Mesendoderm (in vitro differentiated cells): ENCODE measurements at regions not wholly inside any gene's neighbourhood (a gene's known extent, or its start where the extent isn't known, plus 50 kb on each side); places are given as distances from the start of the nearest gene placed in this dataset.

ENCODE experiments used
- DNase-seq: peaks from one replicate; pipeline ENCODE4 v3.0.0; 2013
- H2AK5ac ChIP-seq: 2 replicates; pipeline ENCODE4 v1.6.1; 2013; ENCODE audit warnings: low read length, inconsistent platforms
- H2BK120ac ChIP-seq: 2 replicates; pipeline ENCODE4 v1.6.1; 2013; ENCODE audit warnings: low read depth, mild to moderate bottlenecking, low read length, moderate library complexity, mixed read lengths
- H2BK15ac ChIP-seq: replicated peaks from 2 replicates; pipeline ENCODE4 v1.6.1; 2013; ENCODE audit warnings: low read depth, mild to moderate bottlenecking, moderate library complexity
- H2BK5ac ChIP-seq: 2 replicates; pipeline ENCODE4 v1.6.1; 2013; ENCODE audit warnings: low read length, inconsistent platforms
- H3K18ac ChIP-seq: 2 replicates; pipeline ENCODE4 v1.6.1; 2013; ENCODE audit warnings: mild to moderate bottlenecking, low read length, mixed read lengths
- H3K23ac ChIP-seq: one replicate; pipeline ENCODE4 v1.6.1; 2013; ENCODE audit warnings: low read length
- H3K27ac ChIP-seq: 2 replicates; pipeline ENCODE4 v1.5.1; 2013; ENCODE audit warnings: low read depth, mild to moderate bottlenecking, inconsistent platforms, low read length, moderate library complexity
- H3K27me3 ChIP-seq: 2 replicates; pipeline ENCODE4 v1.6.1; 2013; ENCODE audit warnings: low read length, control low read depth, mild to moderate bottlenecking, inconsistent platforms; ENCODE audit not compliant: insufficient read depth, poor library complexity
- H3K36me3 ChIP-seq: 2 replicates; pipeline ENCODE4 v1.6.1; 2013; ENCODE audit warnings: low read length, inconsistent platforms; ENCODE audit not compliant: control insufficient read depth, insufficient read depth
- H3K4ac ChIP-seq: one replicate; pipeline ENCODE4 v1.6.1; 2013; ENCODE audit warnings: low read depth, mild to moderate bottlenecking, low read length, moderate library complexity
- H3K4me1 ChIP-seq: 2 replicates; pipeline ENCODE4 v1.6.1; 2013; ENCODE audit warnings: low read depth, low read length, inconsistent platforms; ENCODE audit not compliant: control insufficient read depth
- H3K4me2 ChIP-seq: 2 replicates; pipeline ENCODE4 v1.6.1; 2013; ENCODE audit warnings: low read length
- H3K4me3 ChIP-seq: 2 replicates; pipeline ENCODE4 v1.5.1; 2013; ENCODE audit warnings: mild to moderate bottlenecking, low read length
- H3K56ac ChIP-seq: one replicate; pipeline ENCODE4 v1.6.1; 2013; ENCODE audit warnings: low read length
- H3K79me1 ChIP-seq: 2 replicates; pipeline ENCODE4 v1.6.1; 2013; ENCODE audit warnings: low read length, inconsistent platforms
- H3K79me2 ChIP-seq: 2 replicates; pipeline ENCODE4 v1.6.1; 2013; ENCODE audit warnings: mild to moderate bottlenecking, low read length; ENCODE audit not compliant: control insufficient read depth, insufficient read depth
- H3K9ac ChIP-seq: 2 replicates; pipeline ENCODE4 v1.6.1; 2013; ENCODE audit warnings: low read length, inconsistent platforms
- H4K5ac ChIP-seq: one replicate; pipeline ENCODE4 v1.6.1; 2013; ENCODE audit warnings: low read length
- H4K8ac ChIP-seq: one replicate; pipeline ENCODE4 v1.6.1; 2013; ENCODE audit warnings: low read depth, mild to moderate bottlenecking, control low read depth, low read length, moderate library complexity
- WGBS: extraction: QIAGEN DNeasy Blood & Tissue Kit; methylation state at CpG from one replicate; pipeline ENCODE4 v1.1.7; 2013; ENCODE audit warnings: low lambda C conversion rate, missing lambda C conversion rate; ENCODE audit not compliant: insufficient coverage; ENCODE audit errors: extremely low coverage; 5-methylcytosine and 5-hydroxymethylcytosine counted together

DNA sequence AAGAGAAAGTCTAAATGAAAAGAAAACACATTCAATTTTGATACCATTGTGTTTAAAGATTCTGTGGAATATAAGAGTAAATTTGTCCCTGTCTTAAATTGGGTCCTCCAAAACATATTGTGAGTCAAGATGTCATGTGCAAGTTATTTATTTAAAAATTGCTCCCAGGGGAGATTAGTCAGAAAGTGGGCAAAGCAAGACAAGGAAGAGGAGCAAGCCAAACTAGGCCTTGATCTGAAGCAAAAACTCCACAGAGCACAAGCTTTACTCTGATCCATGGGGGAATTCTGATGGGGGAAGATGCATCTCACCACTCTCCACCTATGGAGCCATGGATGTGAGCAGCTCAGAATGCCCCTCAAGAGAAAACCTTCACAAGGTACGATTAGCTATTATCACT is 342.8 kb upstream of the IL12A start:
- Histone ChIP-seq H2BK5ac (no peak overlapping the region), H3K18ac (no peak overlapping the region), H3K27me3 (no peaks in the 10 kb centered on the region), H4K5ac (no peak overlapping the region), H3K56ac (no peak overlapping the region), H3K4ac (no peak overlapping the region), H3K36me3 (no peaks in the 10 kb centered on the region), H3K4me2 (no peak overlapping the region), H4K8ac (no peak overlapping the region), H3K23ac (no peak overlapping the region), H2BK120ac (no peak overlapping the region), H2BK15ac (no peak overlapping the region), H3K79me1 (no peaks in the 10 kb centered on the region), H3K4me1 (peaks cover 2% of the 10 kb centered on the region), H3K79me2 (no peaks in the 10 kb centered on the region), H3K9ac (no peak overlapping the region), H2AK5ac (no peak overlapping the region), H3K4me3 (no peak overlapping the region), H3K27ac (no peak overlapping the region)
- no CpG with 5 or more reads among the region's 1 CpG for WGBS
- no peak for DNase-seq

DNA sequence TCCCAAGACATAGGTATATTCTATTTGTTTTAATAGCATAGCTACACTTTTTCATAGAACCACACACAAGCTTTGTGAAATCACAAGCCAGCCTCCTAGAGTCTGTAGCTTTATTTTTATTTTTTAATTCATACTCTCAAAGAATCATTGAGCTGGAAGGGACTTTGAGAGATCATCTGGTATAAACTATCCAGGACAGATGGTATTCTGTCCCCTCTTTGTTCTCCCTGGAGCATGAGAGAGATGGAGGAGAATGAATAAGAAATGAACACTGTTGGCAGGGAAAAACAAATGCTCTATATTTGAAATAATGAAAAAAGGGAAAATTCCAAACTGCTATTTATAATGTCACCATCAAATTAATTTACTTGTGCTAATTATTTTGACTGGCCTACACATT is 338.7 kb upstream of the IL12A start:
- Histone ChIP-seq H2BK15ac (no peak overlapping the region), H3K4me2 (no peak overlapping the region), H2AK5ac (no peak overlapping the region), H3K27ac (no peak overlapping the region), H3K79me2 (no peaks in the 10 kb centered on the region), H3K79me1 (no peaks in the 10 kb centered on the region), H4K8ac (no peak overlapping the region), H3K4me3 (no peak overlapping the region), H3K18ac (no peak overlapping the region), H2BK120ac (no peak overlapping the region), H3K56ac (no peak overlapping the region), H3K23ac (no peak overlapping the region), H2BK5ac (no peak overlapping the region), H3K4me1 (peaks cover 2% of the 10 kb centered on the region), H3K4ac (no peak overlapping the region), H3K9ac (no peak overlapping the region), H3K27me3 (no peaks in the 10 kb centered on the region), H3K36me3 (no peaks in the 10 kb centered on the region), H4K5ac (no peak overlapping the region)
- no peak for DNase-seq

DNA sequence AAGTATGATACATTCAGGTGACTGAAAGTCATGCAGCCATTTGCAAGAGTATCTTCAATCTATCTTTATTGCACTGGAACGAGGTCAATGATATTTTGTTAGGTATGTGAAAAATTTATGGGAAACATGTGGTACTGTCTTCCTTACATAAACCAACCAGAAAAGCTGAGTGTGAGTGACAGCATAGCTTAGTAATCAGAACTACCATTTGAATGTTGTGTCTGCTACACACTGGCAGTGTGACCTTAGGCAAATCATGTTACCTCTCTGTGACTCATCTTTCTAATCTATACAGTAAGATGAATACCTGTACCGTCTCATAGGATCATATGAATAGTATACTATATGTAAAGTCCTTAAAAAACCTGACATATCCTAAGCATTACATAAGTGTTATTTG is 337.9 kb upstream of the IL12A start:
- Histone ChIP-seq H3K4ac (no peak overlapping the region), H4K8ac (no peak overlapping the region), H2BK15ac (no peak overlapping the region), H3K56ac (no peak overlapping the region), H4K5ac (no peak overlapping the region), H2BK120ac (no peak overlapping the region), H3K27me3 (no peaks in the 10 kb centered on the region), H3K4me3 (no peak overlapping the region), H3K79me2 (no peaks in the 10 kb centered on the region), H3K4me1 (no peaks in the 10 kb centered on the region), H3K4me2 (no peak overlapping the region), H3K18ac (no peak overlapping the region), H3K23ac (no peak overlapping the region), H2BK5ac (no peak overlapping the region), H3K36me3 (no peaks in the 10 kb centered on the region), H3K9ac (no peak overlapping the region), H3K27ac (no peak overlapping the region), H3K79me1 (no peaks in the 10 kb centered on the region), H2AK5ac (no peak overlapping the region)
- no CpG with 5 or more reads among the region's 2 CpGs for WGBS
- no peak for DNase-seq

DNA sequence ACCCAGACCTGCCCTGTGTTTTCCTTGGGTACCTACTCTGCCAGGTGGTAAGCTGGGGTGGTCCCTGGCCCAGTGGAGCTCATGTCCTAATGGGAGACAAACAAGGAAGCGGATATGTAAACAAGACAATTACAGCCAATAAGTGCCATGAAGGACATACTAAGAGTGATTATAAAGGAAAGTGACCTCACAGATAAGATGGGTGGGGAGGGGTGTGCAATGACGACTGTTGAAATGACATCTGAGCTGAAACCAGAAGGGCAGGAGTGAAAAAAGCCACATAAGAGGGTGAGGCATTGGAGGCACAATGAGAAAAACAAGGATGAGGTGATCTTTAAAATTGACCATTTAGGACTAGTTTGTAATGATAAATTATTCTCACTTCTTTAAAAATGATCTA is 336.2 kb upstream of the IL12A start:
- Histone ChIP-seq H4K8ac (no peak overlapping the region), H2BK5ac (no peak overlapping the region), H4K5ac (no peak overlapping the region), H3K79me2 (no peaks in the 10 kb centered on the region), H3K79me1 (no peaks in the 10 kb centered on the region), H3K36me3 (no peaks in the 10 kb centered on the region), H2BK15ac (no peak overlapping the region), H3K27me3 (no peaks in the 10 kb centered on the region), H3K9ac (no peak overlapping the region), H3K56ac (no peak overlapping the region), H3K4me1 (no peaks in the 10 kb centered on the region), H3K27ac (no peak overlapping the region), H3K4ac (no peak overlapping the region), H2AK5ac (no peak overlapping the region), H3K4me2 (no peak overlapping the region), H3K4me3 (no peak overlapping the region), H3K18ac (no peak overlapping the region), H3K23ac (no peak overlapping the region), H2BK120ac (no peak overlapping the region)
- WGBS: no CpG with 5 or more reads among the region's 2 CpGs
- DNase-seq: no peak

DNA sequence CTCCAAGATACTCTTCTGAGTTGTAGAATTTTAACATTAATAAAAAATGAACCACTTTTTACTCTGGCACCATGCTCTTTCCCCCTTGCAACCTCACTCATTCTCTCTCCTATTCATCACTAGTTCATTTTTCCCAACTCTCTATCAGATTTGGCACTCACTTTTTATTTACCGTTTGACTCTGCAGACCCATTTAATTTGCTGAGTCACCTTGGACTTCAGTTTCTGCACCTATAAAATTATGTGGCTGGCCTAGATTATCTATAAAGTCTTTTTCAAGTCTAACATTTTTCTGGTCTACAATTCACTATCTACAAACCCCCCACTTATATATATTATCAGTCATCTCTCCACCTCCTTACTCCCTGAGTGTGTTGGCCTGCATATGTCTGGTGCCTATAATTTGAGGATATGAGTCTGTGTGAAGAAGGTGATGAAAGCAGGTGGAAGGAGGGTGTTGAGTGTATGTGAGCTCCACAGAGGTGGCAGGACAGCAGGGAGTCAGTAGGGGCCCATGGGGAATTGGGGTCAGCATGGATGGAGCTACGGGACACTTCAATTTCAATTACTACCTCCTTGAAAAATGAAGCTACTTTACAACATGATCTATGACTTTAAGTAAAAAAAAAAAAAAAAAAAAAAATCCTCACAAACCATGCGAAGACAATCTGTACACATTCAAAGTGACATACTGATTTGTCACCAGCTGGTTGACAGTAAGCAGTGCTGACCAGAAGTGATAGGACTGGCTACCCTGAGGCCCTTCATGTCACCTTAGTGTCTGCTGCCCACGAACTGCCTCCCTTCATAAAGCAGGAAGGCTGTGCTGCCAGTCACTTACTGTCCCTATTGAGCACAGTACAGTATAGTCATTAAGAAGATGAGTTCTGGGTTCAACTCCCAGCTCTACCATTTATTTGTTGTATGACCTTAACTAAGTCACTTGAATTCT is 334.2 kb upstream of the IL12A start:
- no peak overlapping the region for H3K27ac ChIP-seq
- no peaks in the 10 kb centered on the region for H3K4me1 ChIP-seq
- no peak overlapping the region for H3K4me3 ChIP-seq
- no peak overlapping the region for H3K4ac ChIP-seq
- H3K36me3 ChIP-seq: no peaks in the 10 kb centered on the region
- H3K56ac ChIP-seq: no peak overlapping the region
- no peak overlapping the region for H3K9ac ChIP-seq
- no peak overlapping the region for H4K5ac ChIP-seq
- H2AK5ac ChIP-seq: no peak overlapping the region
- H3K27me3 ChIP-seq: no peaks in the 10 kb centered on the region
- WGBS: no CpG with 5 or more reads among the region's 4 CpGs
- no peak overlapping the region for H3K18ac ChIP-seq
- H2BK5ac ChIP-seq: no peak overlapping the region
- no peak overlapping the region for H4K8ac ChIP-seq
- no peak overlapping the region for H2BK15ac ChIP-seq
- no peak overlapping the region for H3K4me2 ChIP-seq
- no peak for DNase-seq
- no peak overlapping the region for H3K23ac ChIP-seq
- no peaks in the 10 kb centered on the region for H3K79me2 ChIP-seq
- H2BK120ac ChIP-seq: no peak overlapping the region
- no peaks in the 10 kb centered on the region for H3K79me1 ChIP-seq

DNA sequence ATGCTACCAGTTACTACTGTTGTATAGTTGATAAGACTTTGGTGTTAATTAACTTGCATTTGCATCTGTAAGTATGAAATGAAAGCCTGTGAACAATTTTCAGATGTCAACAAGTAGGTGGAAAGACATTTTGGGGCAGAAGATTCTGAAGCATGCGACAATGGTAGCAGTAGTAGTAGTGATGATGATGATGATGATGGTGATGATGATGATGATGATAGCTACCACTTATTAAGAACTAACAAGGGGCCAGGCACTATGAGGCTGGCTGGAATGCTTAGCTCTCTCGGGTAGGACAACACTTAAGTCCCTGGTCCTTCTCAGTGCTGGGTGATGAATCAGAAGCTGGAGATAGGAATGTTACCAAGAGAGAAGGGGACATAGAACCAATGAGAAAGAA is 333.4 kb upstream of the IL12A start:
- DNase-seq: no peak
- Histone ChIP-seq H2BK120ac (no peak overlapping the region), H2BK5ac (no peak overlapping the region), H3K56ac (no peak overlapping the region), H3K27ac (no peak overlapping the region), H2AK5ac (no peak overlapping the region), H3K79me1 (no peaks in the 10 kb centered on the region), H3K18ac (no peak overlapping the region), H4K5ac (no peak overlapping the region), H4K8ac (no peak overlapping the region), H3K4me2 (no peak overlapping the region), H3K36me3 (no peaks in the 10 kb centered on the region), H3K4me1 (no peaks in the 10 kb centered on the region), H3K27me3 (no peaks in the 10 kb centered on the region), H3K4ac (no peak overlapping the region), H2BK15ac (no peak overlapping the region), H3K9ac (no peak overlapping the region), H3K4me3 (no peak overlapping the region), H3K79me2 (no peaks in the 10 kb centered on the region), H3K23ac (no peak overlapping the region)
- no CpG with 5 or more reads among the region's 2 CpGs for WGBS
